ENCODE measurements at regions not wholly inside any gene's neighbourhood (a gene's known extent, or its start where the extent isn't known, plus 50 kb on each side); places are given as distances from the start of the nearest gene placed in this dataset.

DNA sequence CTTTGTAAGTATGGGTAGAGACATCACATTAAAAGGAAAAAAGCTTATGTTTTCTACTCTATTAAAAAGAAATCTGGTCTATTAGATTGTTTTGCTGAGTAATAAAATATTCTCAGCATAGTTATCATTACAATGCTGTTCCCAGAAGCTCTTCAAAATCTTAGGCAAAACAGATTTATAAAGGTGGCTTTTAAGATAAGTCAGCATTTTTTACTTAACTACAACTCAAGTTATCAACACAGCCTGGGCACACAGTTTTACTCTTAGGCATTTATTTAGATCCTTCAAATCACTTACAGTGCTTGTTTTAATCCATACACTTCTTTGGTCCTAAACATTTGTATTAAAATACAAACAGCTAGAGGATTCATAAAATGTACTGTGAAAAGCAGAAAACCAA, 534.8 kb upstream of the NCAM2 start:
- Histone ChIP-seq H3K27ac (ENCODE audit: low read length) (no peak overlapping the region), H3K27me3 (ENCODE audit: control insufficient read depth, insufficient read depth, low read length) (no peaks in the 10 kb centered on the region), H3K9me3 (ENCODE audit: control insufficient read depth, insufficient read depth, low read depth, low read length) (no peaks in the 10 kb centered on the region), H3K36me3 (ENCODE audit: control insufficient read depth, insufficient read depth, low read length) (no peaks in the 10 kb centered on the region), H3K4me1 (ENCODE audit: control insufficient read depth, insufficient read depth, low read length) (no peaks in the 10 kb centered on the region), H3K4me3 (ENCODE audit: low read depth in 2 of 2, low read length in 2 of 2) (no peak overlapping the region)
- ATAC-seq (no peak), DNase-seq (ENCODE audit: low read depth, low spot score) (no peak)
- in situ Hi-C loops (cut with HindIII; ENCODE audit: low pct_unique_long_range_greater_than_20kb, low sequenced_read_pairs), result no loop called here
- ChIA-PET POLR2A (no interaction called here), CTCF (no interaction called here)
- no TSS peak for BruUV-seq (replicated peaks)
- TF ChIP-seq TCF7L2 (IDR thresholded peaks at IDR 0.05; ENCODE audit: low read depth, low read length), result no peak
- TF ChIP-seq, protein P1, sequence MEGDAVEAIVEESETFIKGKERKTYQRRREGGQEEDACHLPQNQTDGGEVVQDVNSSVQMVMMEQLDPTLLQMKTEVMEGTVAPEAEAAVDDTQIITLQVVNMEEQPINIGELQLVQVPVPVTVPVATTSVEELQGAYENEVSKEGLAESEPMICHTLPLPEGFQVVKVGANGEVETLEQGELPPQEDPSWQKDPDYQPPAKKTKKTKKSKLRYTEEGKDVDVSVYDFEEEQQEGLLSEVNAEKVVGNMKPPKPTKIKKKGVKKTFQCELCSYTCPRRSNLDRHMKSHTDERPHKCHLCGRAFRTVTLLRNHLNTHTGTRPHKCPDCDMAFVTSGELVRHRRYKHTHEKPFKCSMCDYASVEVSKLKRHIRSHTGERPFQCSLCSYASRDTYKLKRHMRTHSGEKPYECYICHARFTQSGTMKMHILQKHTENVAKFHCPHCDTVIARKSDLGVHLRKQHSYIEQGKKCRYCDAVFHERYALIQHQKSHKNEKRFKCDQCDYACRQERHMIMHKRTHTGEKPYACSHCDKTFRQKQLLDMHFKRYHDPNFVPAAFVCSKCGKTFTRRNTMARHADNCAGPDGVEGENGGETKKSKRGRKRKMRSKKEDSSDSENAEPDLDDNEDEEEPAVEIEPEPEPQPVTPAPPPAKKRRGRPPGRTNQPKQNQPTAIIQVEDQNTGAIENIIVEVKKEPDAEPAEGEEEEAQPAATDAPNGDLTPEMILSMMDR (IDR thresholded peaks at IDR 0.05), result no peak
- TF ChIP-seq POLR2AphosphoS5 (IDR thresholded peaks at IDR 0.05; ENCODE audit: low read depth, low read length), result no peak
- no peak for TF ChIP-seq SIN3A (IDR thresholded peaks at IDR 0.05; ENCODE audit: borderline replicate concordance, insufficient read depth, low read depth, low read length)
- TF ChIP-seq, protein P2, sequence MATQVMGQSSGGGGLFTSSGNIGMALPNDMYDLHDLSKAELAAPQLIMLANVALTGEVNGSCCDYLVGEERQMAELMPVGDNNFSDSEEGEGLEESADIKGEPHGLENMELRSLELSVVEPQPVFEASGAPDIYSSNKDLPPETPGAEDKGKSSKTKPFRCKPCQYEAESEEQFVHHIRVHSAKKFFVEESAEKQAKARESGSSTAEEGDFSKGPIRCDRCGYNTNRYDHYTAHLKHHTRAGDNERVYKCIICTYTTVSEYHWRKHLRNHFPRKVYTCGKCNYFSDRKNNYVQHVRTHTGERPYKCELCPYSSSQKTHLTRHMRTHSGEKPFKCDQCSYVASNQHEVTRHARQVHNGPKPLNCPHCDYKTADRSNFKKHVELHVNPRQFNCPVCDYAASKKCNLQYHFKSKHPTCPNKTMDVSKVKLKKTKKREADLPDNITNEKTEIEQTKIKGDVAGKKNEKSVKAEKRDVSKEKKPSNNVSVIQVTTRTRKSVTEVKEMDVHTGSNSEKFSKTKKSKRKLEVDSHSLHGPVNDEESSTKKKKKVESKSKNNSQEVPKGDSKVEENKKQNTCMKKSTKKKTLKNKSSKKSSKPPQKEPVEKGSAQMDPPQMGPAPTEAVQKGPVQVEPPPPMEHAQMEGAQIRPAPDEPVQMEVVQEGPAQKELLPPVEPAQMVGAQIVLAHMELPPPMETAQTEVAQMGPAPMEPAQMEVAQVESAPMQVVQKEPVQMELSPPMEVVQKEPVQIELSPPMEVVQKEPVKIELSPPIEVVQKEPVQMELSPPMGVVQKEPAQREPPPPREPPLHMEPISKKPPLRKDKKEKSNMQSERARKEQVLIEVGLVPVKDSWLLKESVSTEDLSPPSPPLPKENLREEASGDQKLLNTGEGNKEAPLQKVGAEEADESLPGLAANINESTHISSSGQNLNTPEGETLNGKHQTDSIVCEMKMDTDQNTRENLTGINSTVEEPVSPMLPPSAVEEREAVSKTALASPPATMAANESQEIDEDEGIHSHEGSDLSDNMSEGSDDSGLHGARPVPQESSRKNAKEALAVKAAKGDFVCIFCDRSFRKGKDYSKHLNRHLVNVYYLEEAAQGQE (IDR thresholded peaks at IDR 0.05; ENCODE audit: insufficient read depth in 1 of 2, low read depth in 2 of 2, low read length in 1 of 2), result no peak
- intact Hi-C loops (cut with micrococcal nuclease; ENCODE audit: unreplicated experiment), result no loop called here

DNA sequence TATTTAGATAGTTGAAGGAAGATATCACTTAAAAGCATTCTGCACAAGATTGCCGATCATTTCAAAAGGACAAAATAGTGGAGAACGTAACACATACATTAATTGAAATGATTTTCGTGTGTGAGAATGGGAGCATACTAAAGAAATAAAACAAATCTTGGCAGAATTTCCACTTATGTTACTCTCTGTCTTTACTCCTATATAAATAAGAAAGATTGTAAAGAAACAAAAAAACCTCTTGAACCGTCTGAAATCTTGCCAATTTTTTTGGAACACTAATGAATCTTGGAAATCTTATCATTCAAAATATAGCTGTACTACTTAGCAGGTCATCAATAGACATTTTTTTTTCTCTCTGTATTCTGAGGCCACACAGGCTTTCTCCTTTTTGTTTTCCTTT, 528.8 kb upstream of the NCAM2 start:
- TF ChIP-seq, protein P2 (IDR thresholded peaks at IDR 0.05; ENCODE audit: insufficient read depth in 1 of 2, low read depth in 2 of 2, low read length in 1 of 2), result no peak
- TF ChIP-seq, protein P1 (IDR thresholded peaks at IDR 0.05), result no peak
- TF ChIP-seq TCF7L2 (IDR thresholded peaks at IDR 0.05; ENCODE audit: low read depth, low read length) (no peak), POLR2AphosphoS5 (IDR thresholded peaks at IDR 0.05; ENCODE audit: low read depth, low read length) (no peak), SIN3A (IDR thresholded peaks at IDR 0.05; ENCODE audit: borderline replicate concordance, insufficient read depth, low read depth, low read length) (no peak)
- no TSS peak for BruUV-seq (replicated peaks)
- no peaks in the 10 kb centered on the region for H3K27me3 ChIP-seq (ENCODE audit: control insufficient read depth, insufficient read depth, low read length)
- CTCF ChIA-PET, result no interaction called here
- no peak overlapping the region for H3K4me3 ChIP-seq (ENCODE audit: low read depth in 2 of 2, low read length in 2 of 2)
- POLR2A ChIA-PET, result no interaction called here
- no peak for ATAC-seq
- intact Hi-C loops (cut with micrococcal nuclease; ENCODE audit: unreplicated experiment) (no loop called here), in situ Hi-C loops (cut with HindIII; ENCODE audit: low pct_unique_long_range_greater_than_20kb, low sequenced_read_pairs) (no loop called here)
- DNase-seq (ENCODE audit: low read depth, low spot score), result no peak
- no peaks in the 10 kb centered on the region for H3K4me1 ChIP-seq (ENCODE audit: control insufficient read depth, insufficient read depth, low read length)
- H3K36me3 ChIP-seq (ENCODE audit: control insufficient read depth, insufficient read depth, low read length), result no peaks in the 10 kb centered on the region
- H3K27ac ChIP-seq (ENCODE audit: low read length), result no peak overlapping the region
- no peaks in the 10 kb centered on the region for H3K9me3 ChIP-seq (ENCODE audit: control insufficient read depth, insufficient read depth, low read depth, low read length)
